ENCODE measurements at regions not wholly inside any gene's neighbourhood (a gene's known extent, or its start where the extent isn't known, plus 50 kb on each side); places are given as distances from the start of the nearest gene placed in this dataset.

GRCh38 chr7:27359181-27360125 is 116.9 kb downstream of the EVX1 start:
- DNase-seq (ENCODE audit: low spot score) = no peak
- intact Hi-C loops (cut with DNase I) = no loop called here

GRCh38 chr7:27361522-27361921 is 118.9 kb downstream of the EVX1 start:
- intact Hi-C loops (cut with DNase I) = no loop called here
- DNase-seq (ENCODE audit: low spot score) = no peak

- no peak for DNase-seq (ENCODE audit: low spot score)
- intact Hi-C loops (cut with DNase I) = no loop called here
Measured at GRCh38 chr7:27362026-27362425, 119.4 kb downstream of the EVX1 start.

- peak; percentile 84 for DNase-seq (ENCODE audit: low spot score)
- intact Hi-C loops (cut with DNase I) = no loop called here
Measured at GRCh38 chr7:27364344-27364758, 121.7 kb downstream of the EVX1 start.

- no peak for DNase-seq (ENCODE audit: low spot score)
- intact Hi-C loops (cut with DNase I) = no loop called here
Measured at GRCh38 chr7:27367179-27367932, 124.8 kb downstream of the EVX1 start.

- DNase-seq (ENCODE audit: low spot score) = no peak
Measured at GRCh38 chr7:27367933-27368549, 125.4 kb downstream of the EVX1 start.

GRCh38 chr7:27374958-27375841 is 132.6 kb downstream of the EVX1 start:
- intact Hi-C loops (cut with DNase I) = no loop called here
- no peak for DNase-seq (ENCODE audit: low spot score)

More at GRCh38 chr7:27367933-27368549, 125.4 kb downstream of the EVX1 start:
- intact Hi-C loops (cut with DNase I) = no loop called here

- intact Hi-C loops (cut with DNase I) = no loop called here
- no peak for DNase-seq (ENCODE audit: low spot score)
Measured at GRCh38 chr7:27375958-27376357, 133.4 kb downstream of the EVX1 start.

- DNase-seq (ENCODE audit: low spot score) = no peak
- intact Hi-C loops (cut with DNase I) = no loop called here
Measured at GRCh38 chr7:27377988-27378387, 135.4 kb downstream of the EVX1 start.

- no peak for DNase-seq (ENCODE audit: low spot score)
- intact Hi-C loops (cut with DNase I) = no loop called here
Measured at GRCh38 chr7:27382307-27382706, 139.7 kb downstream of the EVX1 start.

- intact Hi-C loops (cut with DNase I) = no loop called here
- no peak for DNase-seq (ENCODE audit: low spot score)
Measured at GRCh38 chr7:27386581-27386980, 144.0 kb downstream of the EVX1 start.

- no peak for DNase-seq (ENCODE audit: low spot score)
- intact Hi-C loops (cut with DNase I) = no loop called here
Measured at GRCh38 chr7:27387864-27388263, 145.3 kb downstream of the EVX1 start.

GRCh38 chr7:27388561-27388960 is 146.0 kb downstream of the EVX1 start:
- no peak for DNase-seq (ENCODE audit: low spot score)
- intact Hi-C loops (cut with DNase I) = no loop called here

GRCh38 chr7:27389496-27389895 is 146.9 kb downstream of the EVX1 start:
- DNase-seq (ENCODE audit: low spot score) = no peak
- intact Hi-C loops (cut with DNase I) = no loop called here

GRCh38 chr7:27392477-27392876 is 149.9 kb downstream of the EVX1 start:
- DNase-seq (ENCODE audit: low spot score) = no peak
- intact Hi-C loops (cut with DNase I) = no loop called here

GRCh38 chr7:27394871-27395270 is 152.3 kb downstream of the EVX1 start:
- intact Hi-C loops (cut with DNase I) = no loop called here

GRCh38 chr7:27395626-27396025 is 153.0 kb downstream of the EVX1 start:
- no peak for DNase-seq (ENCODE audit: low spot score)
- intact Hi-C loops (cut with DNase I) = no loop called here

More at GRCh38 chr7:27394871-27395270, 152.3 kb downstream of the EVX1 start:
- no peak for DNase-seq (ENCODE audit: low spot score)

GRCh38 chr7:27397503-27397902 is 154.9 kb downstream of the EVX1 start:
- no peak for DNase-seq (ENCODE audit: low spot score)
- intact Hi-C loops (cut with DNase I) = no loop called here

- no peak for DNase-seq (ENCODE audit: low spot score)
- intact Hi-C loops (cut with DNase I) = no loop called here
Measured at GRCh38 chr7:27398851-27399250, 156.2 kb downstream of the EVX1 start.

Measured in posterior vena cava (tissue), 2 donors.